ENCODE measurements at regions not wholly inside any gene's neighbourhood (a gene's known extent, or its start where the extent isn't known, plus 50 kb on each side); places are given as distances from the start of the nearest gene placed in this dataset. TPM values are rescaled to one million over a fixed set of nuclear protein-coding genes. Genes with fewer than 3 reads are reported as not detected.

DNA sequence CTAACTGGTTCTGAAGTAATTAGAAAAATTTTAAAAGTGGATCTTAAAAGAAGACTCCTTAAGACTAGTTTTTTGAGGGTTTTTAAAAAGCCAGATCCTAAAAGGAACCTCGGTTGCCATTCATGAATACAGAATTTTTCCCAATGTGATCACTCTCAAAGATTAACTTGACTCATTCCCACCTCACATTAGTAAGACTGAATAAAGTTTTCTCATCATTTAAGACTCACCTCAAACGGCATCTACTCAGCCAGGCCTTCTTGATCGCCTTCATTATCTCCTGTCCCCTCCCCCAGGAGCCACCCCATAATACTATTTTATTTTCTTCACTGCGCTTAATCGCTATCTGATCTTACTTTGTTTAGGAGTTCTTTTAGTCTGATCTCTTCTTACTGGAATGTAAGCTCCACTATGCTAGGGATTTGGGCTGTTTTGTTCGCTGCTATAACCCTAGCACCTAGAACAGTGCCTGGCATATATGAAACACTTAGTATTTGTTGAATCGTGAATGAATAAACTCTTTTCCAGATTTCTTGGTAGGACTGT lies 55.9 kb upstream of the PCGF5 start:
- TF ChIP-seq EZH2 (IDR thresholded peaks at IDR 0.05; ENCODE audit: borderline replicate concordance) (no peak), EZH2phosphoT487 (IDR thresholded peaks at IDR 0.05; ENCODE audit: low read depth, severe bottlenecking, unreplicated experiment) (no peak)
- TF ChIP-seq, protein P1, sequence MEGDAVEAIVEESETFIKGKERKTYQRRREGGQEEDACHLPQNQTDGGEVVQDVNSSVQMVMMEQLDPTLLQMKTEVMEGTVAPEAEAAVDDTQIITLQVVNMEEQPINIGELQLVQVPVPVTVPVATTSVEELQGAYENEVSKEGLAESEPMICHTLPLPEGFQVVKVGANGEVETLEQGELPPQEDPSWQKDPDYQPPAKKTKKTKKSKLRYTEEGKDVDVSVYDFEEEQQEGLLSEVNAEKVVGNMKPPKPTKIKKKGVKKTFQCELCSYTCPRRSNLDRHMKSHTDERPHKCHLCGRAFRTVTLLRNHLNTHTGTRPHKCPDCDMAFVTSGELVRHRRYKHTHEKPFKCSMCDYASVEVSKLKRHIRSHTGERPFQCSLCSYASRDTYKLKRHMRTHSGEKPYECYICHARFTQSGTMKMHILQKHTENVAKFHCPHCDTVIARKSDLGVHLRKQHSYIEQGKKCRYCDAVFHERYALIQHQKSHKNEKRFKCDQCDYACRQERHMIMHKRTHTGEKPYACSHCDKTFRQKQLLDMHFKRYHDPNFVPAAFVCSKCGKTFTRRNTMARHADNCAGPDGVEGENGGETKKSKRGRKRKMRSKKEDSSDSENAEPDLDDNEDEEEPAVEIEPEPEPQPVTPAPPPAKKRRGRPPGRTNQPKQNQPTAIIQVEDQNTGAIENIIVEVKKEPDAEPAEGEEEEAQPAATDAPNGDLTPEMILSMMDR (IDR thresholded peaks at IDR 0.05; ENCODE audit: poor library complexity) = no peak
- Histone ChIP-seq H3K27ac (peak overlapping the region; percentile 99), H3K79me2 (peaks cover 21% of the 10 kb centered on the region), H2AFZ (peak overlapping the region; percentile 98), H3K4me3 (peak overlapping the region; percentile 99), H3K4me1 (ENCODE audit: insufficient read depth) (peaks cover 6% of the 10 kb centered on the region), H3K36me3 (replicated peaks; ENCODE audit: insufficient read depth, low read depth) (no peaks in the 10 kb centered on the region), H3K9me3 (ENCODE audit: low read depth) (no peaks in the 10 kb centered on the region), H3K27me3 (peaks cover 28% of the 10 kb centered on the region), H3K9me2 (replicated peaks; ENCODE audit: insufficient read depth) (no peaks in the 10 kb centered on the region), H4K20me1 (ENCODE audit: insufficient read depth, poor library complexity, severe bottlenecking) (peaks cover 2% of the 10 kb centered on the region), H3K4me2 (peak overlapping the region; percentile 91)
- 71% methylated on average over 7 of the region's 7 CpGs for WGBS (ENCODE audit: low lambda C conversion rate, missing lambda C conversion rate)
- no peak for DNase-seq (ENCODE audit: low spot score)

DNA sequence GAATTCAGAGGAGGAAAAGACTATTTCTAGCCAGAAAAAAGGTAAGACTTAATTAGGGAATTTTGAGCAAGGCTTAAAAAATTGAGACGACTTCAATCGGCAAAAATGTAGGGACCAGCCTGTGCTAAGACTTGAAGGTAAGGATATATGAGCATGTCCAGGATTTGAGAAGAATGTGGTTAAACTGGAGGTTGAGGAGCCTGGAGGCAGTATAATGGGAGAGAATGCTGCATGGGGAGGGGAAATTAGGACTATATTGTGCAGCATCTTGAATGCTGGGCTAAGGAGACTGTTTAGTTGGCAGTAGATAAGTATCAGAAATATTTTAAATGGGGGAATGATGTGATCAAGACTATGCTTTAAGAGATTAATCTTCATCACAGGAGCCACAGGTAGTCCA lies 53.1 kb upstream of the PCGF5 start:
- TF ChIP-seq EZH2 (IDR thresholded peaks at IDR 0.05; ENCODE audit: borderline replicate concordance) = no peak
- TF ChIP-seq, protein P1 (IDR thresholded peaks at IDR 0.05; ENCODE audit: poor library complexity) = no peak
- TF ChIP-seq EZH2phosphoT487 (IDR thresholded peaks at IDR 0.05; ENCODE audit: low read depth, severe bottlenecking, unreplicated experiment) = no peak

DNA sequence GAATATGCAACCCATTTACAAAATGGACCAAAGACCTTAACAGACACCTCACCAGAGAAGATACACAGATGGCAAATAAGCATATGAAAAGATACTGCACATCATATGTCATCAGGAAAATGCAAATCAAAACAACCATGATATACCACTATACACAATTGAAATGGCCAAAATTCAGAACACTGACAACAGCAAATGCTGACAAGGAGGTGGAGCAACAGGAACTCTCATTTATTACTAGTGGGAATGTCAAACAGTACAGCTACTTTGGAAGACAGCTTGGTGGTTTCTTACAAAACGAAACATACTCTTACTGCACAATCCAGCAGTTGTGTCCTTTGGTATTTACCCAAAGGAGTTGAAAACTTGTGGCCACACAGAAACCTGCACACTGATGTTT lies 50.0 kb upstream of the PCGF5 start:
- Histone ChIP-seq H3K79me2 (peaks cover 19% of the 10 kb centered on the region), H4K20me1 (ENCODE audit: insufficient read depth, poor library complexity, severe bottlenecking) (no peaks in the 10 kb centered on the region)
- TF ChIP-seq EZH2 (IDR thresholded peaks at IDR 0.05; ENCODE audit: borderline replicate concordance) (no peak), EZH2phosphoT487 (IDR thresholded peaks at IDR 0.05; ENCODE audit: low read depth, severe bottlenecking, unreplicated experiment) (no peak)
- TF ChIP-seq, protein P1 (IDR thresholded peaks at IDR 0.05; ENCODE audit: poor library complexity) = no peak

More for the DNA sequence above, 53.1 kb upstream of the PCGF5 start:
- Histone ChIP-seq H4K20me1 (ENCODE audit: insufficient read depth, poor library complexity, severe bottlenecking) (peaks cover 2% of the 10 kb centered on the region), H3K4me2 (no peak overlapping the region), H3K27ac (no peak overlapping the region), H3K79me2 (peaks cover 25% of the 10 kb centered on the region), H3K36me3 (replicated peaks; ENCODE audit: insufficient read depth, low read depth) (no peaks in the 10 kb centered on the region), H3K9me3 (ENCODE audit: low read depth) (no peaks in the 10 kb centered on the region), H3K9me2 (replicated peaks; ENCODE audit: insufficient read depth) (no peaks in the 10 kb centered on the region), H2AFZ (no peak overlapping the region), H3K27me3 (peaks cover 18% of the 10 kb centered on the region), H3K4me1 (ENCODE audit: insufficient read depth) (peaks cover 6% of the 10 kb centered on the region), H3K4me3 (no peak overlapping the region)
- WGBS (ENCODE audit: low lambda C conversion rate, missing lambda C conversion rate) = 76% methylated on average over 2 of the region's 2 CpGs
- no peak for DNase-seq (ENCODE audit: low spot score)

More for the DNA sequence above, 50.0 kb upstream of the PCGF5 start:
- no peak for DNase-seq (ENCODE audit: low spot score)
- Histone ChIP-seq H3K9me3 (ENCODE audit: low read depth) (no peaks in the 10 kb centered on the region), H3K4me3 (no peak overlapping the region), H3K27ac (no peak overlapping the region), H3K4me1 (ENCODE audit: insufficient read depth) (no peaks in the 10 kb centered on the region), H3K4me2 (no peak overlapping the region), H3K36me3 (replicated peaks; ENCODE audit: insufficient read depth, low read depth) (no peaks in the 10 kb centered on the region), H3K9me2 (replicated peaks; ENCODE audit: insufficient read depth) (no peaks in the 10 kb centered on the region), H2AFZ (no peak overlapping the region), H3K27me3 (peaks cover 11% of the 10 kb centered on the region)
- 90% methylated on average over 1 of the region's 1 CpG for WGBS (ENCODE audit: low lambda C conversion rate, missing lambda C conversion rate)

Small RNA genes in the stretch of these regions (small RNA-seq; reads per million reads assigned to genes)
- gene AL365434.2 = not detected

Measured in hepatocyte (in vitro differentiated cells).